ENCODE measurements at regions not wholly inside any gene's neighbourhood (a gene's known extent, or its start where the extent isn't known, plus 50 kb on each side); places are given as distances from the start of the nearest gene placed in this dataset.

GRCh38 chr16:5706211-5706610 lies 608.6 kb upstream of the EEF2KMT start:
- H3K14ac ChIP-seq (replicated peaks; ENCODE audit: low read depth, low read length), result no peak overlapping the region
- H3K27ac ChIP-seq (ENCODE audit: insufficient read depth, low read length), result no peak overlapping the region
- no peaks in the 10 kb centered on the region for H3K27me3 ChIP-seq (ENCODE audit: control insufficient read depth, insufficient read depth, low read length)
- no peak overlapping the region for H3K4me2 ChIP-seq (ENCODE audit: low read depth, low read length)
- H2BK120ac ChIP-seq (ENCODE audit: low read depth, low read length), result no peak overlapping the region
- no peak overlapping the region for H3K4ac ChIP-seq (ENCODE audit: low read depth, low read length)
- no peaks in the 10 kb centered on the region for H3K9me1 ChIP-seq (ENCODE audit: insufficient read depth, low read length)
- no peak overlapping the region for H4K91ac ChIP-seq (ENCODE audit: insufficient read depth, low read depth, low read length)
- H3K4me3 ChIP-seq (ENCODE audit: insufficient read depth, low read depth, low read length), result no peak overlapping the region
- no peak overlapping the region for H2BK20ac ChIP-seq (ENCODE audit: low read depth, low read length)
- no peak for DNase-seq
- no peak overlapping the region for H3K23ac ChIP-seq (ENCODE audit: low read depth, low read length)
- TF ChIP-seq ELK1 (IDR thresholded peaks at IDR 0.05; ENCODE audit: borderline replicate concordance, low read depth, low read length) (no peak), NFE2L2 (IDR thresholded peaks at IDR 0.05; ENCODE audit: low read depth, low read length) (no peak), POLR2A (IDR thresholded peaks at IDR 0.05; ENCODE audit: low read depth, low read length) (no peak), MAZ (IDR thresholded peaks at IDR 0.05; ENCODE audit: borderline replicate concordance, low read depth, low read length) (no peak), CHD1 (IDR thresholded peaks at IDR 0.05; ENCODE audit: low read depth, low read length) (no peak), CTCF (conservative IDR thresholded peaks at IDR 0.05; ENCODE audit: low read depth, low read length) (no peak), CEBPB (IDR thresholded peaks at IDR 0.05; ENCODE audit: low read depth, low read length) (no peak)
- H4K5ac ChIP-seq (ENCODE audit: low read depth, low read length), result no peak overlapping the region
- H4K8ac ChIP-seq (ENCODE audit: low read depth in 2 of 2, low read length in 2 of 2), result no peak overlapping the region
- no peak overlapping the region for H2AFZ ChIP-seq (replicated peaks; ENCODE audit: low read length, poor library complexity)
- no peak overlapping the region for H2BK15ac ChIP-seq (ENCODE audit: low read depth, low read length)
- H3K18ac ChIP-seq (ENCODE audit: low read depth, low read length), result no peak overlapping the region
- H3K4me1 ChIP-seq (ENCODE audit: control insufficient read depth, insufficient read depth, low read length), result no peaks in the 10 kb centered on the region
- ChIA-PET CTCF (no interaction called here), POLR2A (ENCODE audit: unreplicated experiment) (no interaction called here)
- H2AK9ac ChIP-seq (replicated peaks; ENCODE audit: low read depth, low read length, poor library complexity), result no peak overlapping the region
- BruUV-seq (replicated peaks), result no TSS peak
- peaks cover 25% of the 10 kb centered on the region for H3K9me3 ChIP-seq (ENCODE audit: control insufficient read depth, insufficient read depth, low read length)
- H3K36me3 ChIP-seq (ENCODE audit: control insufficient read depth, insufficient read depth, low read length), result no peaks in the 10 kb centered on the region
- H2AK5ac ChIP-seq (ENCODE audit: low read depth, low read length), result no peak overlapping the region
- intact Hi-C loops (cut with micrococcal nuclease) (no loop called here), in situ Hi-C loops (cut with MboI; ENCODE audit: low sequenced_read_pairs) (no loop called here), dilution Hi-C loops (cut with HindIII; ENCODE audit: low sequenced_read_pairs, unreplicated experiment) (no loop called here)
- no peaks in the 10 kb centered on the region for H3K79me1 ChIP-seq (ENCODE audit: low read depth in 1 of 2, low read length in 2 of 2)
- no CpG with 5 or more reads among the region's 6 CpGs for WGBS, 2 experiments (ENCODE audit: extremely low coverage in 2 of 2, insufficient read length in 1 of 2)
- H3K56ac ChIP-seq (ENCODE audit: extremely low read depth, insufficient read depth, low read length), result no peak overlapping the region
- no peak overlapping the region for H3K9ac ChIP-seq (ENCODE audit: low read depth, low read length)
- no peaks in the 10 kb centered on the region for H4K20me1 ChIP-seq (ENCODE audit: insufficient read depth, low read length)
- ATAC-seq (ENCODE audit: low read depth), result no peak
- H2BK5ac ChIP-seq (ENCODE audit: low read depth, low read length, poor library complexity, severe bottlenecking), result no peak overlapping the region
